ENCODE measurements at regions not wholly inside any gene's neighbourhood (a gene's known extent, or its start where the extent isn't known, plus 50 kb on each side); places are given as distances from the start of the nearest gene placed in this dataset.
"Not testable (repeated sequence)": the region's sequence is repeated elsewhere in the genome, so short reads cannot be mapped to it uniquely, and the experiment has no call there.

- peak; percentile 7 for DNase-seq (ENCODE audit: low read depth, low spot score)
Measured at GRCh38 chr5:163569284-163569683, 63.9 kb downstream of the MAT2B start.

- DNase-seq (ENCODE audit: low read depth, low spot score), result no peak
Measured at GRCh38 chr5:163571744-163572143, 66.3 kb downstream of the MAT2B start.

- no peak for DNase-seq (ENCODE audit: low read depth, low spot score)
Measured at GRCh38 chr5:163574472-163575440, 69.3 kb downstream of the MAT2B start.

- no peak for DNase-seq (ENCODE audit: low read depth, low spot score)
Measured at GRCh38 chr5:163578652-163579051, 73.2 kb downstream of the MAT2B start.

GRCh38 chr5:163579729-163580128 is 74.3 kb downstream of the MAT2B start:
- no peak for DNase-seq (ENCODE audit: low read depth, low spot score)

GRCh38 chr5:163580516-163580915 is 75.1 kb downstream of the MAT2B start:
- no peak for DNase-seq (ENCODE audit: low read depth, low spot score)

- DNase-seq (ENCODE audit: low read depth, low spot score), result not testable (repeated sequence)
Measured at GRCh38 chr5:163583491-163584153, 78.2 kb downstream of the MAT2B start.

- no peak for DNase-seq (ENCODE audit: low read depth, low spot score)
Measured at GRCh38 chr5:163585206-163585605, 79.8 kb downstream of the MAT2B start.

GRCh38 chr5:163586531-163586956 is 81.1 kb downstream of the MAT2B start:
- no peak for DNase-seq (ENCODE audit: low read depth, low spot score)

- DNase-seq (ENCODE audit: low read depth, low spot score), result no peak
Measured at GRCh38 chr5:163594951-163595350, 89.5 kb downstream of the MAT2B start.

GRCh38 chr5:163595932-163596607 is 90.7 kb downstream of the MAT2B start:
- no peak for DNase-seq (ENCODE audit: low read depth, low spot score)

- DNase-seq (ENCODE audit: low read depth, low spot score), result no peak
Measured at GRCh38 chr5:163596608-163597315, 91.3 kb downstream of the MAT2B start.

GRCh38 chr5:163604013-163604412 is 98.6 kb downstream of the MAT2B start:
- no peak for DNase-seq (ENCODE audit: low read depth, low spot score)

GRCh38 chr5:163607256-163607655 is 101.8 kb downstream of the MAT2B start:
- no peak for DNase-seq (ENCODE audit: low read depth, low spot score)

GRCh38 chr5:163608621-163609020 is 103.2 kb downstream of the MAT2B start:
- no peak for DNase-seq (ENCODE audit: low read depth, low spot score)

- no peak for DNase-seq (ENCODE audit: low read depth, low spot score)
Measured at GRCh38 chr5:163609910-163610309, 104.5 kb downstream of the MAT2B start.

- DNase-seq (ENCODE audit: low read depth, low spot score), result no peak
Measured at GRCh38 chr5:163612358-163613149, 107.1 kb downstream of the MAT2B start.

- no peak for DNase-seq (ENCODE audit: low read depth, low spot score)
Measured at GRCh38 chr5:163613150-163613442, 107.7 kb downstream of the MAT2B start.

GRCh38 chr5:163614787-163615186 is 109.4 kb downstream of the MAT2B start:
- no peak for DNase-seq (ENCODE audit: low read depth, low spot score)

- DNase-seq (ENCODE audit: low read depth, low spot score), result no peak
Measured at GRCh38 chr5:163619273-163619934, 114.0 kb downstream of the MAT2B start.

Data from pulmonary artery endothelial cell (primary cell).